Urinary bladder (tissue), 3 donors: ENCODE measurements at regions not wholly inside any gene's neighbourhood (a gene's known extent, or its start where the extent isn't known, plus 50 kb on each side); places are given as distances from the start of the nearest gene placed in this dataset.

Experiments used
- DNase-seq: peaks from one replicate; pipeline ENCODE4 v3.0.0-alpha.2; 2015; ENCODE audit errors: extremely low spot score
- H3K27ac ChIP-seq: one replicate; pipeline ENCODE4 v1.5.1; 2013; ENCODE audit warnings: low read depth, mild to moderate bottlenecking, moderate library complexity
- H3K36me3 ChIP-seq: one replicate; pipeline ENCODE4 v1.6.1; 2013; ENCODE audit warnings: mild to moderate bottlenecking, moderate library complexity; ENCODE audit not compliant: insufficient read depth
- H3K4me1 ChIP-seq: one replicate; pipeline ENCODE4 v1.6.1; 2013; ENCODE audit warnings: mild to moderate bottlenecking, moderate library complexity; ENCODE audit not compliant: insufficient read depth
- H3K4me3 ChIP-seq: one replicate; pipeline ENCODE4 v1.5.1; 2013; ENCODE audit warnings: low read depth, low read length
- WGBS: extraction: QIAGEN DNeasy Blood & Tissue Kit; methylation state at CpG from one replicate; pipeline ENCODE4 v1.1.7; 2013; 5-methylcytosine and 5-hydroxymethylcytosine counted together
- donor health status: healthy with polysubstance abuse.
- donor health status: healthy.

DNA sequence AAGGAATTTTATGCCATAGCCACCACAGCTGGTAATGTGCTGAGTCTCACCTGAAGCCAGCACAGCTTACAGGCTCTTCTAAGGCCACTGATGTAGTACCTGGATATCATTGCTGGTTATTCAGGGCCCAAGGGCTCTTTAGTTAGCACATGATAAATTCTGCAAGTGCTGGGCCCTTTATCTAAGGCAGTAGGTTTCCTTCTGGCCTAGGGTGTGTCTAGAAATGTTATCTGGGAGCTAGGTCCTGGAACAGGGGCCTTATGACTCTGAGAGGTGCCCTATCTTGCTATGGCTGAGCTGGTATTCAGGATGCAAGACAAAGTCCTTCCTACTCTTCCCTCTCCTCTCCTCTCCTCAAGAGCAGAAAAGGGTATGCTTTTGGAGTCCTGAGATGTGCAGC lies 1424.5 kb upstream of the NUDT12 start:
- no peak overlapping the region for H3K27ac ChIP-seq

DNA sequence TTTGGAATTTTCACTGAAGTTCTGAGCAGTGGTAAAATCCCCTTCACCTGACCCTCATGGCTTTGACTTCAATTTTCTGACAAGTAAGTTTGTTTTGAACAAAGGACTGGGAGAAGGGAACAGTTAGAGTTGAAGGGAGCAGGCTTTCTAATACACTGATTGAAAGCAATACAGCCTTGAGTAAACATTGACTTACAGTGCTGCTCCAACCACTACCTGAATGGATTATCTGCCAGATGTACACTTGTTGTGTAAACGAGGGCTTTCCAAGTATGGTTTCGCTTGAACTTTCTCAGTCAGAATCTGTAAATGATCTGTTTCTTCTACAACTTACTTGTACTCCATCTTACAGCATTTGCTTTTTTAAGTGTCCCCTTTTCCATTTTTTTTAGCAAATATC lies 1414.9 kb upstream of the NUDT12 start:
- WGBS: 59% methylated on average over 2 of the region's 2 CpGs
- Histone ChIP-seq H3K4me1 (no peaks in the 10 kb centered on the region), H3K27ac (no peak overlapping the region), H3K4me3 (no peak overlapping the region), H3K36me3 (no peaks in the 10 kb centered on the region)
- DNase-seq: no peak

More for the DNA sequence above, 1424.5 kb upstream of the NUDT12 start:
- DNase-seq: no peak
- H3K4me3 ChIP-seq: no peak overlapping the region
- H3K4me1 ChIP-seq: no peaks in the 10 kb centered on the region
- no peaks in the 10 kb centered on the region for H3K36me3 ChIP-seq

DNA sequence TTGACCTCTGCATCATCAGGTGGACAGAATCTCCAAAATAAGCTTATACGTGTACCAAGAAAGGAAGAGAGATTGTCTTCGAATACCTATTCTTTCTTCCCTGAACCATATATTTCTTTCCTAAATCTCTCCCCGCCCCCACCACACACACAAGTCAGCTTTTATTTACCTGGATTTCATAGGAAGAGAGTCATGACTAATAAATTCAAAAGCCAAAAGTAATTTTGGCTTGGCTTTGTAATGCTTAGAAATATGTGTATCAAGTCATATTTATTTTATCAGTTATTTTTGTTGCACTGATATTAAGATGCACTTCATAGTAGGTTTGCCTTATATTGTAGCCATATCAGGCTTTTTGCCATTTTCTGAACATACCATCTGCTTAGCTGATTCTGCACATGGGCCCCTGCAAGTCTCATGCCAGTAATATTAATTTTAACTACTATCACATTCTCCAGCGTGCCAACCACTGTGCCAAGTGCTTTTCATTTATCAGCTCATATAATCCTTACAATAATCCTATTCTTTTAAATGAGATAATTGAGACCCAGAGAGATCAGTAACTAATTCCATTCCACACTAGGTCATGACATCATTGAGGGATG lies 1405.3 kb upstream of the NUDT12 start:
- Histone ChIP-seq H3K36me3 (no peaks in the 10 kb centered on the region), H3K4me1 (no peaks in the 10 kb centered on the region), H3K4me3 (no peak overlapping the region), H3K27ac (no peak overlapping the region)
- 88% methylated on average over 4 of the region's 4 CpGs for WGBS
- DNase-seq: no peak

DNA sequence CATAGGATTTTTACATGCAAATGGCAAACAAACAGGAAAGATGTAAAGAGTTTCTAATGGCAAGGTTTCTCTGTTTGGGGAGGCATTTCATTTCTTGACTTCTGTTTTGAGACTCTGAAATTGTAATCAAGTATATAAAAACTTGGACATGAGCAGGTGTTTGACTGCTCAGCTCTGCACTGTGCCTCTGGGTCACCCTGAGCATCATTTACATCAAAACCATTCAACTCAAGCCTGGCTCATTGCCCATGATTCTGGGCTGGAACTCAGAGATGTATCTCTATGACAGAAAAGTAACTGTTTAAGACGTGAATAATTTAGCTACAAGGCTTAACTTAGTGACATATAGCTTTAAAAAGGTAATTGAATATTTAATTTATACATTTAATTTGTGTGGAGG lies 1402.4 kb upstream of the NUDT12 start:
- H3K36me3 ChIP-seq: no peaks in the 10 kb centered on the region
- no peaks in the 10 kb centered on the region for H3K4me1 ChIP-seq
- DNase-seq: no peak
- H3K27ac ChIP-seq: no peak overlapping the region
- WGBS: 41% methylated on average over 1 of the region's 1 CpG
- H3K4me3 ChIP-seq: no peak overlapping the region

DNA sequence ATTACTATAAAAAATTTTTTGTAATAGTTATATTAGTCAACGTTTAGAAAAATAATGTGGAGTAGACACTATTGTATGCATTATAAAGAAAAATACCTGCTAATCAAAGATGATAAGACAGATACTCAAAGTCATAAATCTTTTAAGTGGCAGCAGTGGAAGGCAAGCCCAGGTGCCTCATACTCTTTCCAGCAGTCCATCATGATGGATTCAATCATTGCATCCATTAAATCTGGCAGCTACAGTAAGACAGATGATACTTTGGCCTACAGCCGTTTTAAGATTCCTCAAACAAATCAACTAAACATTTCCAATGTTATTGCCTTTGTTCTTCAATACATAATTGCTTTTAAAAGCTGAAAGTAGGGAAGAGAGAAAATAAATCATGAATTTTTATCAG lies 1392.9 kb upstream of the NUDT12 start:
- WGBS: 63% methylated on average over 2 of the region's 2 CpGs
- no peak for DNase-seq

DNA sequence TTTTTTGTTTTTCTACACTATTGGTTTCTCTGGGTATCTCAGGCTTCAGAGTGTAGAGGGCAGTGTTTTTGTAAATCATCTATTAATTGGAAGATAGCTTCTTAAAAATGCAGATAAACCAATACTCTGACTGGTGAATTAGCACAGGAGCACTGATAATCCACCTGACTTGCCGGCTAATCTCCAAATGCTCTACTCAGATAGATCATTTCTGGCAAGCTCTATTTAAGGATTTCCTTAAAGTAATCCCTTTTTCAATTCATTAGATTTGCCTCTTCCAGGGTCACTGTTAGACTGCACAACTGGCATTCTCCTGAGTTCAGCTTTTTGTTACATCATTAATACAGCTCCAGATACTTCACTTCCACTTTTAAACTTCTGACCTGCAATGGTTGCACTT lies 1390.3 kb upstream of the NUDT12 start:
- WGBS: 92% methylated on average over 1 of the region's 1 CpG
- H3K27ac ChIP-seq: no peak overlapping the region
- no peak for DNase-seq

More for the DNA sequence above, 1392.9 kb upstream of the NUDT12 start:
- Histone ChIP-seq H3K36me3 (no peaks in the 10 kb centered on the region), H3K4me1 (no peaks in the 10 kb centered on the region), H3K4me3 (no peak overlapping the region), H3K27ac (no peak overlapping the region)

DNA sequence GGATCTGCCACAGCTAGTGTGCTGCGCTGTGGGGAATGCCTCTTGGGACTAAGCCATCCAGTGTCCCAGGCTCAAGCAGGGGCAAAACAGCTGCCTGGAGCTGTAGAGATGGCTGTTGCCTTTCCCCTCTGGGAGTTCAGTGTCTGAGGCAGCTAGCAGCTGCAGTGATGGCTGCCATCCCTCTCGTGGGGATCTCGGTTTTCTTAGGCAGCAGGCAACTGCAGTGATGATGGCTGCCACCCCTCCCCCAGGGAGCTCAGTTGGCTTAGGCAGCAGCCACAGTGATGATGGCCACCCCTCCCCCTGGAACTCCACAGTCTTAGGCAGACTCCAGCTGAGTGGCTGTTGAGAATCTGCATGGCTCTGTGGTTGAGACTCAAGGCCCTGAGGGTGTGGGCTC lies 1389.2 kb upstream of the NUDT12 start:
- Histone ChIP-seq H3K36me3 (no peaks in the 10 kb centered on the region), H3K4me3 (no peak overlapping the region), H3K27ac (no peak overlapping the region), H3K4me1 (no peaks in the 10 kb centered on the region)
- WGBS: 80% methylated on average over 3 of the region's 3 CpGs
- no peak for DNase-seq

More for the DNA sequence above, 1390.3 kb upstream of the NUDT12 start:
- Histone ChIP-seq H3K4me1 (no peaks in the 10 kb centered on the region), H3K36me3 (no peaks in the 10 kb centered on the region), H3K4me3 (no peak overlapping the region)

DNA sequence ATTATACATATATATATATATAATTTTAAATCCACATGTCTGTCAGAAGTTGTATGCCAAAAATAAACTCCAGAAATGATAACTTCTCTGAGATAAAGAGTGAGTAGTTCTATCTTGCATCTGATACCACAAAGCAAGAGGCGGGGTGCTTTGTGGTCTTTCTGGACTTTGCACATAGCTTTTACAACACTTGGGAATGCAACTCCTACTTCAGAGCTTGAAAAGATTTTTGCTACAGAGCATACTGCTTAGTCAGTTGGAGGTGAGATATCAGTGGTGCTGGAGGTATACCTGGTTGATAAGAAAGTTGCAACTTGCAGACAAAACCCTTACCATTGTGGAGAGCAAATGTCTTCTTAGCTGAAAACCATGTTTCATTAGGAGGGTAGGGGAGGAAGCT lies 1384.5 kb upstream of the NUDT12 start:
- H3K4me1 ChIP-seq: no peaks in the 10 kb centered on the region
- WGBS: 86% methylated on average over 1 of the region's 1 CpG
- no peak for DNase-seq

DNA sequence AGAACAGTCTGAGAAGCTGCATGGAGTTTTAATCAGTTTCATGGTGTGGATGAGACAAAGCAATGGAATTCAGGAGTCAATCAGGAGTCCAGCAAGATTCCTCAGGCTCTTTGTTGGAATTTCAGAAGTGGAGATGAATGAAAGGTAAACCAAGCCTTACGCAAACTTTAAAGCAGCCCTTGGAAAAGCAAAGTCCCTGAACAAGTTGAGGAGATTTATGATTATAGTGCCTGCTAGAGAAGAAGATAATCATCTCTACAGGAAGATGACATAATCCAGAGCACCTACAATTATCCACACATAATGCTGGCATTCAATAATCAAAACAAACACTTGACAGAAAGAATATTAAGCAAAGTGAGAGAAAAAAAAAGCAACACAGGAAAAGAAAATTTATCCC lies 1380.1 kb upstream of the NUDT12 start:
- Histone ChIP-seq H3K4me3 (no peak overlapping the region), H3K4me1 (no peaks in the 10 kb centered on the region), H3K36me3 (no peaks in the 10 kb centered on the region), H3K27ac (no peak overlapping the region)
- WGBS: 80% methylated on average over 1 of the region's 1 CpG
- DNase-seq: no peak

More for the DNA sequence above, 1384.5 kb upstream of the NUDT12 start:
- H3K27ac ChIP-seq: no peak overlapping the region
- no peak overlapping the region for H3K4me3 ChIP-seq
- no peaks in the 10 kb centered on the region for H3K36me3 ChIP-seq

DNA sequence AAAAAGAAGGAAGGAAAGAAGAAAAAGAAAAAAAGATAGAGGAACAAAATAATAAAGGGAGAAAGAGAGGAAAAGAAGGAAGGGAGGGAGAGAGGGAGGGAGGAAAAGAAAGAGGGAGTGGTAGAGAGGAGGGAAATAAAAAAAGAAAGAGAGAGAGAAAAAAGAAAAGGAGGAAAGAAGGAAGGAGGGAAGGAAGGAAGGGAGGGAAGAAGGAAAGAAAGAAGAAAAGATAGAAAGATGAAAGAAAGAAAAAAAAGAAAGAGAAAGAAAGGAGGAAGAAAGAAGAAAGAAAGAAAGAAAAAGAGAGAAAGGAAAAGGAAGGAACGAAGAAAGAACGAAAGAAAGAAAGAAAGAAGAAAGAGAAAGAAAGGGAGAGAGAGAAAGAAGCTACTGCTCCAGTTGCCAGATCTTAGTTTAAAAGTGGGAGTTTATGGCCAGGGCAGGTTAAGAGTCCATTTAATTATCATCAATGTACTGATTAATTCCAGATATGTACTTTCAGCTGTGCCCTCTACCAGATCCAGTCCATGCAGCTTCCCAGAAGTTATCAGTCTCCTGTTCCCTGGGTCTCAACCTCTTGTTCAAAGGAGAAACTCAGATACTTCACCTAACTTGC lies 1378.5 kb upstream of the NUDT12 start:
- no peak for DNase-seq
- Histone ChIP-seq H3K36me3 (no peaks in the 10 kb centered on the region), H3K27ac (no peak overlapping the region), H3K4me3 (no peak overlapping the region), H3K4me1 (no peaks in the 10 kb centered on the region)
- whole genome bisulfite sequencing: 90% methylated on average over 2 of the region's 2 CpGs

DNA sequence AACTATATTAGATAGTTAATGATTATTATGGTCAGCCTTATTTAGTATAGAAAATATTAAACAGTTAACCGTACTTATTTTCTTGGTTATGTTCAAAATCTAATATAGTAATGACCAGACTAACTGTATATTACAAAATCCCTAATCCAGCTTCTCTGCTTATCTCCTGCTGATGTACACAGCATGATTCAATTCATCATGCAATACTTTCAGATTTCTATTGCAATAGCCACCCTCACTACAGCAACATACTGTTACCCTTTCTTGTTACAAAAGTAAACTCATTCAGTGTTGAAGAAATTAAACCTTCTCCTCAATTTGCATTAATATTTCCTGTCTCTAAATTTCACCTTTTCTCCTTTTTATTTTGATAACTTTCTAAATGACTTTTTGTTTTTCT lies 1375.0 kb upstream of the NUDT12 start:
- H3K27ac ChIP-seq: no peak overlapping the region

DNA sequence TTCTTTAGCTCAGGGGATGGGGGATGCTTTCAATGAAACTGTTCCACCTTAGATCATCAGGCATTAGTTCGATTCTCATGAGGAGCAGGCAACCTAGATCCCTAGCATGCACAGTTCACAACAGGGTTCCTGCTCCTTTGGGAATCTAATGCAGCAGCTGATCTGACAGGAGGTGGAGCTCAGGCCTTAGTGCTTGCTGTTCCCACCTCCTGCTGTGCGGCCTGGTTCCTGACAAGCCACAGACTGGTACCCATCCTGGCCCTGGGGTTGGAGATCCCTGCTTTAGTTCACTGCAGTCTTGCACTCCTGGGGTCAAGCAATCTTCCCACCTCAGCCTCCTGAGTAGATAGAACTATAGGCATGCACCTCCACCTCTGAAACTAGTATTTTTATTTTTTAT lies 1369.8 kb upstream of the NUDT12 start:
- no peak overlapping the region for H3K27ac ChIP-seq
- 95% methylated on average over 2 of the region's 2 CpGs for WGBS
- H3K4me3 ChIP-seq: no peak overlapping the region
- H3K36me3 ChIP-seq: no peaks in the 10 kb centered on the region
- no peak for DNase-seq
- H3K4me1 ChIP-seq: no peaks in the 10 kb centered on the region

More for the DNA sequence above, 1375.0 kb upstream of the NUDT12 start:
- 67% methylated on average over 1 of the region's 1 CpG for WGBS
- no peak overlapping the region for H3K4me3 ChIP-seq
- H3K4me1 ChIP-seq: no peaks in the 10 kb centered on the region
- no peaks in the 10 kb centered on the region for H3K36me3 ChIP-seq
- DNase-seq: no peak

DNA sequence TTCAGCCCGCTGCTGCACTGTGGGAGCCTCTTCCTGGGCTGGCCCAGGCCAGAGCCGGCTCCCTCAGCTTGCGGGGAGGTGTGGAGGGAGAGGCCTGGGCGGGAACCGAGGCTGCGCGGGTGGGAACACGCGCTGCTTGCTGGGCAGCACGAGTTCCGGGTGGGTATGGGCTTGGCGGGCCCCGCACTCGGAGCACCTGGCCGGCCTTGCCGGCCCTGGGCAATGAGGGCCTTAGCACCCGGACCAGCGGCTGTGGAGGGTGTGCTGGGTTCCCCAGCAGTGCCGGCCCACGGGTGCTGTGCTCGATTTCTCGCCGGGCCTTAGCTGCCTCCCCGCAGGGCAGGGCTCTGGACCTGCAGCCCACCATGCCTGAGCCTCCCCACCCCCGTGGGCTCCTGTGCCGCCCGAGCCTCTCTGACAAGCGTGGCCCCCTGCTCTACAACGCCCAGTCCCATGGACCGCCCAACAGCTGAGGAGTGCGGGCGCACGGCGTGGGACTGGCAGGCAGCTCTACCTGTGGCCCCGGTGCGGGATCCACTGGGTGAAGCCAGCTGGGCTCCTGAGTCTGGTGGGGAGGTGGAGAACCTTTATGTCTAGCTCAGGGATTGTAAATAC lies 1366.4 kb upstream of the NUDT12 start:
- Histone ChIP-seq H3K4me3 (no peak overlapping the region), H3K36me3 (no peaks in the 10 kb centered on the region), H3K27ac (no peak overlapping the region), H3K4me1 (no peaks in the 10 kb centered on the region)
- no peak for DNase-seq
- 98% methylated on average over 36 of the region's 36 CpGs for WGBS

DNA sequence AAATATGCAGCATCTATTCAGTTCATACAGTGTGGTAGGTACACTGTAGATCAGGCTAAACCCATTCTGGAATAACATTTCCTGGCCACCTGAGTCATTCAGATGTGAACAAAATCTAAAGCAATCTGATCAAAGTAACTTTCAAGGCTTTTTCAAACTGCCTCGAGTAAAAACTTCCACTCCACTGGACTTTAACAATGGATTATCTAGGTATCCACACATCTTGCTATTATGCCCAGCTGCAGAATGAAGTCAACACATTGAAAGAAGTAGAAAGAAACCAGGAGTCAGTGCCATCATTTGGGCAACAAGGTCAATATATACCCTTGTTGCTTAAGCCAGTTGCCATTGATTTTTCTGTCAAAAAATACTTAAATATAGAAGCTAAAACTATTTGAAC lies 1352.6 kb upstream of the NUDT12 start:
- Histone ChIP-seq H3K36me3 (no peaks in the 10 kb centered on the region), H3K4me1 (no peaks in the 10 kb centered on the region), H3K27ac (no peak overlapping the region), H3K4me3 (no peak overlapping the region)
- no peak for DNase-seq
- 75% methylated on average over 1 of the region's 1 CpG for WGBS
